Fibroblast of lung (primary cell): ENCODE measurements at regions not wholly inside any gene's neighbourhood (a gene's known extent, or its start where the extent isn't known, plus 50 kb on each side); places are given as distances from the start of the nearest gene placed in this dataset.

Experiments used
- EZH2 ChIP-seq: IDR thresholded peaks from 2 replicates; pipeline ENCODE4 v1.5.1; 2012; ENCODE audit warnings: low read length, control low read depth, mild to moderate bottlenecking; ENCODE audit errors: missing control alignments
- TF ChIP-seq, protein P1 (sequence below), 2 donors: IDR thresholded peaks in 1 of 2; conservative IDR thresholded peaks in 1 of 2; 1 replicate in 1 of 2; 2 replicates in 1 of 2; pipeline ENCODE4 v1.5.1; 2011 to 2012; ENCODE audit warnings: low read length in 2 of 2, control low read depth in 1 of 2, inconsistent platforms in 1 of 2, low read depth in 1 of 2, mild to moderate bottlenecking in 1 of 2

DNA sequence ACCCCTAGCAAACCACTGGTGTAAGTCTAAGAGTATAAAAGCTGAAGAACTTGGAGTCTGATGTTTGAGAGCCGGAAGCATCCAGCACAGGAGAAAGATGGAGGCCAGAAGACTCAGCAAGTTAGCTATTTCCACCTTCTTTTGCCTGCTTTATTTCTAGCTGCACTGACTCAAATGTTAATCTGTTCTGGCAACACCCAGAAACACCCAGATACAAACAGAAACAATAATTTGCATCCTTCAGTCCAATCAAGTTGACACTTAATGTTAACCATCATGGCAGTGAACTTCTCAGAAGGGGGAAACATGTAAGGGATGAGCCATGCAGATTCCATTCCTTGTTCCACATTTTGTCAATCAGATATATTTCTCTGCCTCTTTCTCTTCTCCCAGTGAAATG lies 101.8 kb upstream of the FERD3L start:
- TF ChIP-seq, protein P1, sequence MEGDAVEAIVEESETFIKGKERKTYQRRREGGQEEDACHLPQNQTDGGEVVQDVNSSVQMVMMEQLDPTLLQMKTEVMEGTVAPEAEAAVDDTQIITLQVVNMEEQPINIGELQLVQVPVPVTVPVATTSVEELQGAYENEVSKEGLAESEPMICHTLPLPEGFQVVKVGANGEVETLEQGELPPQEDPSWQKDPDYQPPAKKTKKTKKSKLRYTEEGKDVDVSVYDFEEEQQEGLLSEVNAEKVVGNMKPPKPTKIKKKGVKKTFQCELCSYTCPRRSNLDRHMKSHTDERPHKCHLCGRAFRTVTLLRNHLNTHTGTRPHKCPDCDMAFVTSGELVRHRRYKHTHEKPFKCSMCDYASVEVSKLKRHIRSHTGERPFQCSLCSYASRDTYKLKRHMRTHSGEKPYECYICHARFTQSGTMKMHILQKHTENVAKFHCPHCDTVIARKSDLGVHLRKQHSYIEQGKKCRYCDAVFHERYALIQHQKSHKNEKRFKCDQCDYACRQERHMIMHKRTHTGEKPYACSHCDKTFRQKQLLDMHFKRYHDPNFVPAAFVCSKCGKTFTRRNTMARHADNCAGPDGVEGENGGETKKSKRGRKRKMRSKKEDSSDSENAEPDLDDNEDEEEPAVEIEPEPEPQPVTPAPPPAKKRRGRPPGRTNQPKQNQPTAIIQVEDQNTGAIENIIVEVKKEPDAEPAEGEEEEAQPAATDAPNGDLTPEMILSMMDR (conservative IDR thresholded peaks at IDR 0.05 in 1 of 2, IDR thresholded peaks at IDR 0.05 in 1 of 2; ENCODE audit: low read depth in 1 of 2, low read length in 2 of 2), result no peak
- TF ChIP-seq EZH2, result no peak
